HG02870 (cell line): ENCODE measurements at regions not wholly inside any gene's neighbourhood (a gene's known extent, or its start where the extent isn't known, plus 50 kb on each side); places are given as distances from the start of the nearest gene placed in this dataset.

ENCODE experiments used
- ATAC-seq: cut with Tn5 transposase; IDR thresholded peaks from one replicate; pipeline ENCODE4 v1.9.1; 2021; ENCODE audit warnings: mild to moderate bottlenecking, moderate library complexity; ENCODE audit not compliant: unreplicated experiment

DNA sequence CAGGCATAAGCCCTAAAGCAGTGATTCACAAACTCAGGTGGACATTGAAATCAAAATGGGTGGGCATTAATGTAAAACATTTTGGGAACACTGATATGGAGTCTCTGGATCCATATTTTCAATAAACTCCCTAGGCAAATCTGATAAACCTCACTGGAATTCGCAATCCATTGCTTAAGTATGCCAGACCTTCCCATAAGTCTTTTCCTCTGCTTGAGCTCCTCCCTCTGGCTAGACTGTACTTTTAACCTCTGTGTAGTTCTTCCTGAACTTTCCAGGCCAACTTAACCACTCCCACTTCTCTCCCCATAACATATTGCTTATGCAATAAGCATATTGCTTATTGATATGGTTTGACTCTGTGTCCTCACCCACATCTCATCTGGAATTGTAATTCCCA is 629.7 kb upstream of the IMPG1 start:
- no peak for ATAC-seq

GRCh38 chr6:76701610-76702009 is 629.1 kb upstream of the IMPG1 start:
- ATAC-seq: no peak

DNA sequence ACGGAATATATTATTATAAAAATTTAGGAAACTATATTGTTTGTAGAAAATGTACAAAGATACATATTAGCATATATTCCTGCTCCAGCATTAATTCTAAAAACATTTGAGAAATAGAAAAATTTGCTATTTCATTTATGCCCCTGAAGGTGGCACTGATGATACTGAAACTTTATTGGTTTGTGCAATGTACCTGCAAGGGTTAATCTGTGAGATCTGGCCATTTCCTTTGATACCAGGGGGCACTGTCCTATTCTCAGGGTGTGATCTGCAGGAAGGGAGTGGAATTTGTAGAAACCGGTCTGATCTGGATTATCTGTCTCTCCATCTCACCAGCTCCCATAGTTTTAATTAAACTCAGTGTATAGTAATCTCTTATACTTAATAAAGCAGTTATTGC is 625.1 kb upstream of the IMPG1 start:
- ATAC-seq: no peak

DNA sequence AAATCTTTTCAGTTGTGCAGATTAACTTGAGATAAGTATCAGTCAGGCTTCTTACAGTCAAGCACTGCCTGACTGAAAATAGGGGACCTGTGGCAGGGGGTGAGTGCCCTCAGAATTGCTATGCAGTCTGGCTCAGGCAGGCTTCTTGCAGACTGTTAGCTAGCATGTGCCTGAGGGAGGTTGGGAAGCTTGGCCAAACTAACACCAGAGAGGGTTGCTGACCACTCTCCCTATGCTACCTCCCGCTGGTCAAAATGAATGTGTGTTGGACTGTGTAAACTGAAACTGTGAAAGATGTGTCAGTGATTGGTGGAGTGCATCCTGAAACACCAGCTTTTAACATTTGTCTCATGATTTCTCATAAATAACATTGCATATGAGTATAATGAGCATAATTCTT is 622.3 kb upstream of the IMPG1 start:
- ATAC-seq: no peak

GRCh38 chr6:76684875-76685274 is 612.4 kb upstream of the IMPG1 start:
- ATAC-seq: no peak

DNA sequence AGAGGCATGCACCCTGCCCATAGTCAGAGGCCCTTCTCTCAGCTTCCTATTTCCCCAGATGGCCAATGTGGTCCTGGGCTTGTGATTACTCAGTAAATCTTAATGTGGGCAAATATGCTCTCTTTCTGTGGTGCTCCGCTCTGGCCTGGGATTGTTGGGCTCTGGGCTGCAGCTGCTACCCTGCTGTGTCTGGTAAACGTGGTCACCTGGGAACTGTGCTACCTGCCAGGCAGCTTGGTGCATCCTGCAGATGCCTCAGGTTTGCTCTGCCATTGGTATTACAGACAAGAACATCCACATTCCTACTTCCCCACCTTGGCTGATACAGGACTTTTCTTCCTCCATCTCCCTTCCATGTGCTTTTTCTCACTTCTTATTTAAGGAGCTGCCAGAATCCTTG is 611.5 kb upstream of the IMPG1 start:
- no peak for ATAC-seq

- peak; percentile 36 for ATAC-seq
Observed at GRCh38 chr6:76682842-76683241, 610.4 kb upstream of the IMPG1 start.

DNA sequence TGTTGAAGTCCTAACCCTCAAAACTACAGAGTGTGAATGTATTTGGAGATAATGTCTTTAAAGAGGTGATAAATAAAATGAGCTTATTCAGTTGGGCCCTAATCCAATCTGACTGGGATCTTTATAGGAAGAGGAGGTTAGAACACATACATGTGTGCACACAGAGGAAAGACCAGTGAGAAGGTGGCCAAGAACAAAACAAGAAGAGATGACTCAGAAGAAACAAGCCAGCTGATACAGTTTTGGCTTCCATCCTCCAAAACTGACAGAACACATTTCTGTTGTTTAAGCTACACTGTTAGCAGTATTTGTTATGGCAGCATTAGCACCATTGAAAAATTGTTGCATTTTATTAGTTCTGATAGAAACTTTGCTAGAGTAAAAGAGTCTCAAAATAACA is 609.3 kb upstream of the IMPG1 start:
- no peak for ATAC-seq

DNA sequence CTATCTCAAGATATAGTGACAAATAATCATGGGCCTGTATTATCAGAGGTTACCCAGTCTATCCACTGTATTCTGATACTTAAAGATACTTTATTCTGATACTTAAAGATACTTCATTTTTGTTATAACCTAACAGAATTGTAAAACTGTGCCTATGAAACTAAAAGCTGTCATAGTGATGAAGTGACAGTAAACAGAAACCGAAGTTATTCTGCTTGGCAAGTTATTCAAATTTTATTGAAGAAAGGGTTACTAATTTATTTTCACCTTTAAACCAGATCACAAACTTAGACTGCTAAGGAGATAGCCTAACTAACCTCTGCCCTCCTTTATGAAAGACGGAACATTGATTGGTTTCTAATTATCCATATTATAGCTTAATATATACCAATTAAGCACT is 604.6 kb upstream of the IMPG1 start:
- ATAC-seq: no peak

GRCh38 chr6:76671751-76672150 is 599.3 kb upstream of the IMPG1 start:
- no peak for ATAC-seq

- no peak for ATAC-seq
Observed at GRCh38 chr6:76644231-76644630, 571.8 kb upstream of the IMPG1 start.

GRCh38 chr6:76639941-76640340 is 567.5 kb upstream of the IMPG1 start:
- ATAC-seq: no peak

DNA sequence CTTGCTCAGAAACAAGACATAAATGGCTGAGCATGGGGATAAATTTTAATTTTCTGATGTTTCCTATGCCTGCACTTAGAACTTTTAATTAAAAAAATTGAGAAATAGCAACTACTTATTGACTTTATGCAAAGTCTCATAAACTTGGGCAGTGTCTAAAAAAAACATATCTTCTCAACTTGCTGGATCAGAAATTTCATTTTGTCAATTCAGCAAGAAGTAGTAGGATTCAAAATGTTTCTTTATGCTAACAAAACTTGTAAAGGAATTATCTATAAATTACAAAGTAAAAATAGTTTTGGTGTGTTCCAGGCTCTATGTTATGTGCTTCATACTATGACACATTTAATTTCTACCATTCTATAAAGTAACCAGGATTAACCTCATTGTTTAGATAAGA is 562.2 kb upstream of the IMPG1 start:
- ATAC-seq: no peak

DNA sequence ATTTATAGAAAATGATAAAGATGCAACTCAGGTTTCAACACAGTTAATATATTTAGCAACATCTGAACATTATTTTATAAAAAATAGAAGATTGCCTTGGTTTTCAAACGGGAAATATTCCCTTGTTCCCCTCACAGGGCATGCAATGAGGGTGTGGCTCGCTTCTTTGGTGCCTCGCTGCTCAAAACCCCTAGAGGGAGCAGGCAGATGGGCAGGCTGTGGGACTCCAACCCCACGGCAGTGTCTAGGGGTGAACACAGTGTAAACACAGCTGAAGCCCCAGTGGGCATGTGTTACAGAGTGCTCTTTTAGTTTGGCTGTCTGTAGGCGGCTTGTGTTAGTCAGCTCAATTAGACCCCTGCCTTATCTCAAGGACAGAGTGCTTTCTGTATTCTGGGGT is 560.8 kb upstream of the IMPG1 start:
- no peak for ATAC-seq

DNA sequence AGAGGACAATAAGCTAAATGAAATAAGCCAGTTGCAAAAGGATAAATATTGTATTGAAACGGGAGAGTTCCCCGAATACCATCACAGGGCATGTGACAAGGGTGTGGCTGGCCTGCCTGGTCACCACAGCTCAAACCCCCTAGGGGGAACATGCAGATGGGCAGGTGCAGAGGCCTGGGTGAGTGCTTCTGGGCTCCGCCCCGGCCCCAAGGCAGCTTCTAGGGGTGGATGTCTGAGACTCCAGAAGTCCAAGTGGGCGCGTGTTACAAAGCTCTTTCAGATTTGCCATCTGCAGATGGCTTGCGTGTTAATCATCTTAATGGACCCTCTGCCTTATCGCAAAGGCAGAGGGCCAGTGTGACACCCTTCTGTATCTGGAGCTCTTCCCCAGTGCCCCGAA is 559.2 kb upstream of the IMPG1 start:
- no peak for ATAC-seq

DNA sequence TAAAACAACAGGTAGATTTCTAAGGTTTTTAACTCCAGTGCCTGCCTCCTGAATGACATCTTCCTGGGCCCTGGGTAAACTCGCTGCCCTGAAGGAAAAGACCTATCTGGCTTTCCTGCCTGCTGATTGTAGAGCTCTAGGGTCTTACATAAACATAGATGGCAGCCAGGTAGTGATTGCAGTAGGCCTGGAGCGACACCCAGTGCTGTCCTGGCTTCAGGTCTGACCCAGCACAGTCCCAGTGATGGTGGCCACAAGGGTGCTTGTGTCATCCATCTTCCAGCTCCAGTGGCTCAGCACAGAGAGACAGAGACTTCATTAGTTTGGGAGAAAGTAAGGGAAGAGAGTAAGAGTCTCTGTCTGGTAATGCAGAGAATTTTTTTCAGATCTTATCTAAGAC is 542.9 kb upstream of the IMPG1 start:
- no peak for ATAC-seq

GRCh38 chr6:76612954-76613353 is 540.5 kb upstream of the IMPG1 start:
- no peak for ATAC-seq

GRCh38 chr6:76609160-76609559 is 536.7 kb upstream of the IMPG1 start:
- ATAC-seq: no peak

- no peak for ATAC-seq
Observed at GRCh38 chr6:76594109-76594508, 521.6 kb upstream of the IMPG1 start.

GRCh38 chr6:76593668-76594067 is 521.2 kb upstream of the IMPG1 start:
- no peak for ATAC-seq

DNA sequence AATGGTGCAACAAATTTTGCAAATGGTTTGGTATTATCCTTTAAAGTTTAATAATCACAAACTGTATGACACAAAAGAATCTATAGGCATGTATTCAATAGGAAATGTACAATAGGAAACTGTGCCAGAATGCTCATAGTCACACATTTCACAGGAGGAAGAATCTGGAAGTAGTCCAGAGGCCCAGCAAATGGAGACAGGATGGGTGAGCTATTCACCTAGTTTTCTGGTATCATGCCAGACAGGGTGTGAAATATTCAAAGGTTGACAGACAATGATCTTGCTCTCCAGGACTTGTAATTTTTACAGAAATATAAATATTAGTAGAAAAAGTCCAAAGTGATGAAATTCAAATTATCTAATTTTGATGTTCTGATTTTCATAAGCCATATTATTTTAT is 520.1 kb upstream of the IMPG1 start:
- no peak for ATAC-seq

DNA sequence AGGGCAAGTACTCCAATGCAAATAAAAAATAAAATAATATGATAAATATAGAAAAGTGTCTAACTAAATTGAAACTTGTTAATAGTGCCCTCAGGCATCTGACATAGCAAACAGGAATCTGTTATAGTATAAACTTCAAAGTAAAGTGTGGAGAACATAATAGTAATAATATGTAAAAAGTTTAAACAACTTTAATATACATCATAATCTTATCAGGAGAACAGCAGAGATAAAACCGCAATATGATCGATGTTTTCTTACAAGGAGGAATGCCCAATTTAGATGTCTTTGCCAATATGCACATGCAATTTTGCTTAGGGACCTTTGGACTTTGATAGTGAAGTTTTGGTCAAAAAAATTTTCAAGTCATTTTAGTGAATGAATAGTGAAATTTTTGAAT is 514.8 kb upstream of the IMPG1 start:
- no peak for ATAC-seq

DNA sequence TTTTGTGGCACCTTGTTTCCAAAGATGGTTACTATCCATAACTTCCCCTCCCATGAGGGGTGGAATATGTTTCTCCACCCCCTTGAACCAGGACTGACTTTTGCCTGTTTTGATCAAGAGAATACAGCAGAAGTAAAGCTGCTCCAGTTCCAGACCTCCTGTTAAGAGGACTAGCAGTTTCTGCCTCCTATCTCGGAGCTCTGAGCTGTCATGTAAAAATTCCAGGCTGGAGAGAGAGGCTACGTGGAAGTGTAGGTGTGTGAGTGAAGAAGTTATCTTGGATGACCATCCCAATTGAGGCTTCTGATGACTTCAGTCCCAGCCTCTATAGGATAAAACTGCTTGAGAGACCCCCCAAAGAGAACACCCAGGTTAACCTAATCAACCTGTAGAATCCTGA is 511.7 kb upstream of the IMPG1 start:
- no peak for ATAC-seq

DNA sequence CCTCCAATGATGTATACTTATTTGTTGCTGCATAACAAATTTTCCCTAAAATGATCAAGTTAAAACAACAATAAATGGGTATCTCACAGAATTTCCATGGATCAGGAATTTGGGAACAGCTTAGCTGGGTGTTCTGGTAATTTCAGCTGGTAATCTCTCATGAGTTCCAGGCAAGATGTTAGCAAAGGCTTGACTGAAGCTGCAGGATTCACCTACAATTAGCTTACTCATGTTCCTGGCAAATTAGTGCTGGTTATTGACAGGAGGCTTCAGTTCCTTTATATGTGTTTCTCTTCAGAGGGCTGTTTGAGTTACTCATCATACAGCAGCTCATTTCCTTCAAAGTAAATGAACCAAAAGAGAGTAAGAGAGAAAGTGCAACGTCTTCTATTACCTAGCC is 506.3 kb upstream of the IMPG1 start:
- no peak for ATAC-seq
